GM12801 (cell line): ENCODE measurements at regions not wholly inside any gene's neighbourhood (a gene's known extent, or its start where the extent isn't known, plus 50 kb on each side); places are given as distances from the start of the nearest gene placed in this dataset.

Experiments used
- CTCF ChIP-seq: IDR thresholded peaks from one replicate; pipeline ENCODE4 v1.5.1; 2011; ENCODE audit warnings: control low read depth; ENCODE audit not compliant: insufficient read length; ENCODE audit errors: extremely low read depth

GRCh38 chr22:25495285-25495684 is 69.2 kb upstream of the GRK3 start:
- TF ChIP-seq CTCF = no peak

- no peak for TF ChIP-seq CTCF
Measured at GRCh38 chr22:25496396-25497064, 67.9 kb upstream of the GRK3 start.

- TF ChIP-seq CTCF = no peak
Measured at GRCh38 chr22:25497181-25497641, 67.3 kb upstream of the GRK3 start.

GRCh38 chr22:25497716-25498115 is 66.8 kb upstream of the GRK3 start:
- no peak for TF ChIP-seq CTCF

- no peak for TF ChIP-seq CTCF
Measured at GRCh38 chr22:25508161-25508560, 56.3 kb upstream of the GRK3 start.

GRCh38 chr22:25508761-25509321 is 55.6 kb upstream of the GRK3 start:
- TF ChIP-seq CTCF = no peak

- TF ChIP-seq CTCF = no peak
Measured at GRCh38 chr22:25509374-25509791, 55.1 kb upstream of the GRK3 start.
